Adrenal gland (tissue), 9 donors: ENCODE measurements at regions not wholly inside any gene's neighbourhood (a gene's known extent, or its start where the extent isn't known, plus 50 kb on each side); places are given as distances from the start of the nearest gene placed in this dataset.

Experiments
- DNase-seq, 7 donors: peaks; one replicate each; pipeline ENCODE4 v3.0.0-alpha.2; 2019 to 2020
- H3K27ac ChIP-seq, 5 donors: fragments of 200-600 bp; sonication (generic) in 4 of 5; 1 replicate in 3 of 5; 2 replicates in 2 of 5; pipeline versions ENCODE4 v1.5.1 to v1.8.0; 2016 to 2020; ENCODE audit warnings: mild to moderate bottlenecking in 1 of 5
- H3K27me3 ChIP-seq: fragments of 200-600 bp; 2 replicates; pipeline ENCODE4 v1.8.0; 2021
- H3K36me3 ChIP-seq, 2 donors: fragments of 200-600 bp; replicated peaks in 1 of 2; 1 replicate in 1 of 2; 2 replicates in 1 of 2; pipeline versions ENCODE4 v1.5.1 to v1.8.0; 2018 to 2022
- H3K4me1 ChIP-seq, 2 donors: fragments of 200-600 bp; replicated peaks in 1 of 2; 1 replicate in 1 of 2; 2 replicates in 1 of 2; pipeline versions ENCODE4 v1.5.1 to v1.8.0; 2018 to 2021
- H3K4me3 ChIP-seq, 4 donors: fragments of 200-600 bp; sonication (generic) in 3 of 4; one replicate each; pipeline ENCODE4 v1.5.1; 2016 to 2018
- H3K9me3 ChIP-seq, 3 donors: fragments of 200-600 bp; sonication (generic) in 1 of 3; replicated peaks in 1 of 3; 1 replicate in 2 of 3; 2 replicates in 1 of 3; pipeline versions ENCODE4 v1.5.1 to v1.8.0; 2016 to 2021
- POLR2A ChIP-seq, 2 donors: fragments of 450-650 bp; IDR thresholded peaks; one replicate each; pipeline ENCODE4 v1.6.1; 2017; ENCODE audit warnings: antibody characterized with exemption in 2 of 2, mild to moderate bottlenecking in 2 of 2, moderate library complexity in 1 of 2
- WGBS, 4 donors: extraction: QIAGEN DNeasy Blood & Tissue Kit in 2 of 4; methylation state at CpG; one replicate each; pipeline versions ENCODE4 v1.1.5 to v1.1.7; 2013 to 2017; 5-methylcytosine and 5-hydroxymethylcytosine counted together
- intact Hi-C, 2 donors: fragments of 100-400 bp; cut with DNase I; formaldehyde crosslinking; loops; one replicate each; pipeline versions ENCODE4 v1.14.1 to v1.15.0; 2022 to 2023
- TF ChIP-seq, protein P1 (sequence below), 6 experiments: fragments of 450-650 bp in 4 of 6; fragments of 200-600 bp in 2 of 6; sonication (generic) in 1 of 6; IDR thresholded peaks; 1 replicate in 5 of 6; 2 replicates in 1 of 6; pipeline versions ENCODE4 v1.5.1 to v1.8.0; 2016 to 2021; ENCODE audit warnings: antibody characterized with exemption in 6 of 6, mild to moderate bottlenecking in 2 of 6, moderate library complexity in 1 of 6
- donor health status: healthy with polysubstance abuse.
- donor health status: Bipolar disorder and iron deficiency.
- donor health status: DM: yes; HTN: yes; CAD: no.
- donor health status: DM: no; HTN: no; CAD: no.
- donor health status: DM: no; HTN: no; CAD: no.

DNA sequence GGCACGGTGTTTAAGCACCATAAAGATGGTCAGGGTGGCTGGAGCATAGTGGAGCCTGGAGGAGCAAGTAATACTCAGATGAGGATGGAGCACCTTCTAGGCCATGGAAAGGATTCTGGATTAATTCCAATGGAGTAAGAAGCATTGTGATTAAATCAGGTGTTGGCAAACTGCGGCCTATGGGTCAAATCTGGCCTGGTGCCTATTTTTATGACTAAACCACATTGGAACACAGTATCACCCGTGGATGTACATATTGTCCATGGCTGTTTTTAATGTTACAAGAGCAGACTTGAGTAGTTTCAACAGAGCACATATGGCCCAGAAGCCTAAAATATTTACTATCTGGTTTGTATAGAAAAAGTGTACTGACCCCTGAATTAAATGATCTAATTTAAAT is 49.9 kb upstream of the TMEM248 start:
- Histone ChIP-seq H3K4me3 (no peak overlapping the region), H3K4me1 (no peaks in the 10 kb centered on the region), H3K27me3 (no peaks in the 10 kb centered on the region), H3K27ac (no peak overlapping the region), H3K9me3 (no peaks in the 10 kb centered on the region), H3K36me3 (no peaks in the 10 kb centered on the region)
- WGBS, 4 donors, result 88 to 92% (median 91%) methylated on average over 3 of the region's 3 CpGs
- intact Hi-C loops, result no loop called here
- TF ChIP-seq, protein P1, sequence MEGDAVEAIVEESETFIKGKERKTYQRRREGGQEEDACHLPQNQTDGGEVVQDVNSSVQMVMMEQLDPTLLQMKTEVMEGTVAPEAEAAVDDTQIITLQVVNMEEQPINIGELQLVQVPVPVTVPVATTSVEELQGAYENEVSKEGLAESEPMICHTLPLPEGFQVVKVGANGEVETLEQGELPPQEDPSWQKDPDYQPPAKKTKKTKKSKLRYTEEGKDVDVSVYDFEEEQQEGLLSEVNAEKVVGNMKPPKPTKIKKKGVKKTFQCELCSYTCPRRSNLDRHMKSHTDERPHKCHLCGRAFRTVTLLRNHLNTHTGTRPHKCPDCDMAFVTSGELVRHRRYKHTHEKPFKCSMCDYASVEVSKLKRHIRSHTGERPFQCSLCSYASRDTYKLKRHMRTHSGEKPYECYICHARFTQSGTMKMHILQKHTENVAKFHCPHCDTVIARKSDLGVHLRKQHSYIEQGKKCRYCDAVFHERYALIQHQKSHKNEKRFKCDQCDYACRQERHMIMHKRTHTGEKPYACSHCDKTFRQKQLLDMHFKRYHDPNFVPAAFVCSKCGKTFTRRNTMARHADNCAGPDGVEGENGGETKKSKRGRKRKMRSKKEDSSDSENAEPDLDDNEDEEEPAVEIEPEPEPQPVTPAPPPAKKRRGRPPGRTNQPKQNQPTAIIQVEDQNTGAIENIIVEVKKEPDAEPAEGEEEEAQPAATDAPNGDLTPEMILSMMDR (IDR thresholded peaks at IDR 0.05), result no peak
- no peak for TF ChIP-seq POLR2A (IDR thresholded peaks at IDR 0.05)
- no peak for DNase-seq
